ENCODE measurements at regions not wholly inside any gene's neighbourhood (a gene's known extent, or its start where the extent isn't known, plus 50 kb on each side); places are given as distances from the start of the nearest gene placed in this dataset.

GRCh38 chr2:117646099-117646498 lies 168.4 kb upstream of the DDX18 start:
- POLR2A ChIA-PET: no interaction called here
- TF ChIP-seq ATF3 (IDR thresholded peaks at IDR 0.05): no peak
- TF ChIP-seq JUND (IDR thresholded peaks at IDR 0.05): no peak
- TF ChIP-seq SP1 (IDR thresholded peaks at IDR 0.05; ENCODE audit: low read depth): no peak
- no peak for TF ChIP-seq TCF7L2 (IDR thresholded peaks at IDR 0.05; ENCODE audit: borderline replicate concordance, extremely low read depth, insufficient read depth, insufficient read length)
- TF ChIP-seq ZBTB33 (IDR thresholded peaks at IDR 0.05; ENCODE audit: extremely low read depth, insufficient replicate concordance, low read length): no peak
- no peak for TF ChIP-seq EGR1 (IDR thresholded peaks at IDR 0.05; ENCODE audit: low read depth)
- no peak for TF ChIP-seq YY1 (IDR thresholded peaks at IDR 0.05; ENCODE audit: extremely low read depth, insufficient replicate concordance, low read depth, low read length)
- TF ChIP-seq POLR2A (IDR thresholded peaks at IDR 0.05; ENCODE audit: borderline replicate concordance, extremely low read depth, insufficient read depth, insufficient read length): no peak
- no peak for TF ChIP-seq POLR2AphosphoS5 (IDR thresholded peaks at IDR 0.05; ENCODE audit: low read depth, low read length)
- TF ChIP-seq FOSL1 (IDR thresholded peaks at IDR 0.05; ENCODE audit: low read depth): no peak
- TF ChIP-seq REST (IDR thresholded peaks at IDR 0.05; ENCODE audit: low read depth): no peak
- TF ChIP-seq ELF1 (IDR thresholded peaks at IDR 0.05; ENCODE audit: borderline replicate concordance, low read depth): no peak
- TF ChIP-seq MAX (IDR thresholded peaks at IDR 0.05): no peak
- TF ChIP-seq RAD21 (IDR thresholded peaks at IDR 0.05; ENCODE audit: low read depth): no peak
- no peak for TF ChIP-seq CEBPB (IDR thresholded peaks at IDR 0.05; ENCODE audit: low read depth)
- TF ChIP-seq CTCF (IDR thresholded peaks at IDR 0.05 in 2 of 3, conservative IDR thresholded peaks at IDR 0.05 in 1 of 3; ENCODE audit: borderline replicate concordance in 1 of 3, insufficient read depth in 1 of 3, low read depth in 2 of 3, low read length in 2 of 3): no peak
- TF ChIP-seq SIN3A (IDR thresholded peaks at IDR 0.05; ENCODE audit: low read depth): no peak
- TF ChIP-seq ZFX (IDR thresholded peaks at IDR 0.05): no peak
- TF ChIP-seq EZH2phosphoT487 (IDR thresholded peaks at IDR 0.05; ENCODE audit: borderline replicate concordance): no peak
- H3K27me3 ChIP-seq (ENCODE audit: insufficient read depth, low read length): no peaks in the 10 kb centered on the region
- no peaks in the 10 kb centered on the region for H3K36me3 ChIP-seq (ENCODE audit: control insufficient read depth in 1 of 2, insufficient read depth in 2 of 2, low read length in 2 of 2)
- no peaks in the 10 kb centered on the region for H3K4me1 ChIP-seq (ENCODE audit: control insufficient read depth in 1 of 2, insufficient read depth in 2 of 2, low read length in 2 of 2)
- intact Hi-C loops (cut with micrococcal nuclease): no loop called here
- CTCF ChIA-PET: no interaction called here
- no peaks in the 10 kb centered on the region for H4K20me1 ChIP-seq (ENCODE audit: insufficient read depth)
- H3K4me3 ChIP-seq (replicated peaks in 1 of 2; ENCODE audit: low read depth in 1 of 2, low read length in 2 of 2): no peak overlapping the region
- no peaks in the 10 kb centered on the region for H3K9me3 ChIP-seq (ENCODE audit: control insufficient read depth in 1 of 2, insufficient read depth in 1 of 2, low read depth in 1 of 2, low read length in 2 of 2)
- BruUV-seq (replicated peaks): no TSS peak
- ATAC-seq (no peak), DNase-seq (ENCODE audit: low read depth, low spot score) (no peak)
- H2AFZ ChIP-seq (ENCODE audit: low read depth, low read length, poor library complexity, severe bottlenecking): no peak overlapping the region
- RAD21 ChIA-PET (ENCODE audit: low non-redundant PET in 1 of 2, low total read pairs in 2 of 2, uncharacterized antibody in 2 of 2, unreplicated experiment in 2 of 2): no interaction called here
- H3K79me2 ChIP-seq (ENCODE audit: insufficient read depth, low read length): no peaks in the 10 kb centered on the region
- H3K4me2 ChIP-seq (ENCODE audit: low read length): no peak overlapping the region
- no peak overlapping the region for H3K27ac ChIP-seq (ENCODE audit: low read depth, low read length)
- no peaks in the 10 kb centered on the region for H3K9me2 ChIP-seq (ENCODE audit: insufficient read depth)
- H3K9ac ChIP-seq (ENCODE audit: low read length): no peak overlapping the region
